ENCODE measurements at regions not wholly inside any gene's neighbourhood (a gene's known extent, or its start where the extent isn't known, plus 50 kb on each side); places are given as distances from the start of the nearest gene placed in this dataset.

- Histone ChIP-seq H3K9me3 (ENCODE audit: control insufficient read depth, low read depth, low read length) (no peaks in the 10 kb centered on the region), H4K20me1 (ENCODE audit: control insufficient read depth, extremely low read depth, insufficient read depth, low read length) (no peaks in the 10 kb centered on the region), H3K27me3 (ENCODE audit: control insufficient read depth, extremely low read depth, insufficient read depth, low read length) (no peaks in the 10 kb centered on the region), H3K27ac (ENCODE audit: control insufficient read depth, insufficient read depth, low read length) (no peak overlapping the region), H2AFZ (ENCODE audit: control insufficient read depth, low read length) (no peak overlapping the region), H3K36me3 (ENCODE audit: control insufficient read depth in 2 of 2, extremely low read depth in 1 of 2, insufficient read depth in 2 of 2, low read length in 2 of 2) (no peaks in the 10 kb centered on the region), H3K9ac (ENCODE audit: control insufficient read depth, extremely low read depth, insufficient read depth, low read length) (no peak overlapping the region), H3K4me1 (ENCODE audit: control insufficient read depth, extremely low read depth, insufficient read depth, low read length) (no peaks in the 10 kb centered on the region), H3K9me1 (ENCODE audit: control insufficient read depth, extremely low read depth, insufficient read depth, low read length) (no peaks in the 10 kb centered on the region), H3K4me2 (ENCODE audit: control insufficient read depth, extremely low read depth, insufficient read depth, low read depth, low read length) (no peak overlapping the region), H3K79me2 (ENCODE audit: control insufficient read depth, insufficient read depth, low read length) (no peaks in the 10 kb centered on the region), H3K4me3 (ENCODE audit: control insufficient read depth in 2 of 3, extremely low read depth in 1 of 3, insufficient read depth in 2 of 3, low read depth in 1 of 3, low read length in 3 of 3) (no peak overlapping the region)
- no peak for FAIRE-seq
- dilution Hi-C loops (cut with MboI; ENCODE audit: extremely low pct_ligation_motif_present, low sequenced_read_pairs), result no loop called here
- TF ChIP-seq CTCF (optimal IDR thresholded peaks at IDR 0.05 in 1 of 3, IDR thresholded peaks at IDR 0.05 in 1 of 3, conservative IDR thresholded peaks at IDR 0.05 in 1 of 3; ENCODE audit: extremely low read depth in 1 of 3, insufficient read depth in 2 of 3, low read length in 3 of 3) (no peak), EZH2 (IDR thresholded peaks at IDR 0.05; ENCODE audit: low read length) (no peak)
- no peak for DNase-seq (ENCODE audit: low read depth, low spot score)
These were observed 872.3 kb upstream of the PHF14 start for GRCh38 chr7:10101351-10101750.

- DNase-seq (ENCODE audit: low read depth, low spot score), result no peak
- no peaks in the 10 kb centered on the region for H3K79me2 ChIP-seq (ENCODE audit: control insufficient read depth, insufficient read depth, low read length)
- no peaks in the 10 kb centered on the region for H3K9me3 ChIP-seq (ENCODE audit: control insufficient read depth, low read depth, low read length)
- TF ChIP-seq CTCF (optimal IDR thresholded peaks at IDR 0.05 in 1 of 3, IDR thresholded peaks at IDR 0.05 in 1 of 3, conservative IDR thresholded peaks at IDR 0.05 in 1 of 3; ENCODE audit: extremely low read depth in 1 of 3, insufficient read depth in 2 of 3, low read length in 3 of 3) (no peak), EZH2 (IDR thresholded peaks at IDR 0.05; ENCODE audit: low read length) (no peak)
- no peaks in the 10 kb centered on the region for H3K4me1 ChIP-seq (ENCODE audit: control insufficient read depth, extremely low read depth, insufficient read depth, low read length)
- no peak overlapping the region for H2AFZ ChIP-seq (ENCODE audit: control insufficient read depth, low read length)
- H3K9me1 ChIP-seq (ENCODE audit: control insufficient read depth, extremely low read depth, insufficient read depth, low read length), result no peaks in the 10 kb centered on the region
- no peak for FAIRE-seq
- H3K4me2 ChIP-seq (ENCODE audit: control insufficient read depth, extremely low read depth, insufficient read depth, low read depth, low read length), result no peak overlapping the region
- H3K36me3 ChIP-seq (ENCODE audit: control insufficient read depth in 2 of 2, extremely low read depth in 1 of 2, insufficient read depth in 2 of 2, low read length in 2 of 2), result no peaks in the 10 kb centered on the region
- no peak overlapping the region for H3K27ac ChIP-seq (ENCODE audit: control insufficient read depth, insufficient read depth, low read length)
- H3K4me3 ChIP-seq (ENCODE audit: control insufficient read depth in 2 of 3, extremely low read depth in 1 of 3, insufficient read depth in 2 of 3, low read depth in 1 of 3, low read length in 3 of 3), result no peak overlapping the region
- H3K27me3 ChIP-seq (ENCODE audit: control insufficient read depth, extremely low read depth, insufficient read depth, low read length), result no peaks in the 10 kb centered on the region
- dilution Hi-C loops (cut with MboI; ENCODE audit: extremely low pct_ligation_motif_present, low sequenced_read_pairs), result no loop called here
- no peak overlapping the region for H3K9ac ChIP-seq (ENCODE audit: control insufficient read depth, extremely low read depth, insufficient read depth, low read length)
- H4K20me1 ChIP-seq (ENCODE audit: control insufficient read depth, extremely low read depth, insufficient read depth, low read length), result no peaks in the 10 kb centered on the region
These were observed 869.4 kb upstream of the PHF14 start for GRCh38 chr7:10104292-10104691.

All from keratinocyte (primary cell).